Caki2 (cell line): ENCODE measurements at regions not wholly inside any gene's neighbourhood (a gene's known extent, or its start where the extent isn't known, plus 50 kb on each side); places are given as distances from the start of the nearest gene placed in this dataset.
"Not testable (repeated sequence)": the region's sequence is repeated elsewhere in the genome, so short reads cannot be mapped to it uniquely, and the experiment has no call there.

Source experiments
- DNase-seq: peaks from one replicate; pipeline ENCODE4 v3.0.0-alpha.2; 2015; ENCODE audit warnings: low read depth
- in situ Hi-C: cut with HindIII; loops from 2 replicates; pipeline ENCODE4 v1.10.0; 2016; ENCODE audit warnings: low sequenced_read_pairs, low pct_unique_long_range_greater_than_20kb, mixed read lengths

DNA sequence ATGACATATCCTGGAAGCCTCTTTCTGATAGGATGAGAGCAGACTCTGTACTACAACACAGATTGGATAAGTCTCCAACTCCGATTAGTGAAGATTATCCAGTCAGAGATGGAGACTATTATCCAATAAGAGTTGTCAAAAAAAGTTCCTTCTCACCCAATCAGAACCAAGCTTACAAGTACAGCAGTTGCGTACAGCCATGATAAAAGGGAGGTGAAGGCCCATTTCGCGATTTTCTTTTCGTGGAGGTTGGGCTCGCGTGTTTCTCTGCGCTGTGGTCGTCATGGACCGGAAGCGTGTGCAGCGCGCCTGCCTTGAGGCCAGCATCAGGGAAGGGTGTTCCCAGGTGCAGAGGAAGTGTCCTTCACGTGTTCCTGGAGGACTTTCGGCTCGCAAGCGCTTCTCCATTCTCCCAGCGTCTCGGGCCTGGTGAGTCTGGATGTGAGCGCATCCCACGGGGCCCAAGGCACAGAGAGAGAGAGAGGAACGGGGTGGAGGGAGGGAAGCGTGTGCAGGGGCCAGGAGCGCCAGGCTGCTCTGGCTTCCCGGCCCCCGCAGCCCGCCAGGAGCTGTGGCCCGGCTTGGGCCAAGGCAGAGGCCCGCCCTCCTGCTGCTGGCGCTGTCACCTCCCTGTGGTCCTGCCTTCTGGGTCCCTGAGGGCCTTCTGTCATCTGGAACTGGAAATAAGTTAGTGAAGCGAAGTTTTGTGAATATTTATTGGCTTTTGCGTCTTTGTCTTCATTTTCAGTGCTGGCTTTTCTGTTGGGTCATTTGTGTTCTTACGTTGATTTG lies 53.9 kb downstream of the CDRT15L2 start:
- in situ Hi-C loops = not testable (repeated sequence)

DNA sequence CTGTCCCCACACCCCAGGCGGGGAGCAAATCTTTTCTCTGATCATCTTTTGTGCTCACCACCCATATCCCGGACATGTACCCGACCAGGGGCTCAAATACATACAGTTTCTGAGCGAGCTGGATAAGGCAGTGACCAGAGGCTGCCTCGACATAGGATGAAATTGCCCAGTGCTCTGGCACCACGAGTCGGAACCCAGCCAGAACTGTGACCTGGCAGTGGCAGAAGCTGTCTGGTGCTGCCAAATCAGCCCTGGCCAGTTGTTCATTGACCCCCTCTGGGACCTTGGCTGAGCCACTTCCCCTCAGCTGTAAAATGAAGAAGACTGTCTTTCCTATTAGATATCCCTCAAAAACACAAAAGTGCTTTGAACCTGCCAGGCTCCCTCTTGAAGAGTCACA lies 60.6 kb downstream of the CDRT15L2 start:
- in situ Hi-C loops, DNase-seq: not testable (repeated sequence)

More for the DNA sequence above, 53.9 kb downstream of the CDRT15L2 start:
- DNase-seq = not testable (repeated sequence)

GRCh38 chr17:20646661-20647272 lies 67.2 kb downstream of the CDRT15L2 start:
- DNase-seq, in situ Hi-C loops: not testable (repeated sequence)

GRCh38 chr17:20649097-20649767 lies 69.7 kb downstream of the CDRT15L2 start:
- in situ Hi-C loops, DNase-seq: not testable (repeated sequence)

GRCh38 chr17:20651022-20651421 lies 71.5 kb downstream of the CDRT15L2 start:
- in situ Hi-C loops, DNase-seq: not testable (repeated sequence)

DNA sequence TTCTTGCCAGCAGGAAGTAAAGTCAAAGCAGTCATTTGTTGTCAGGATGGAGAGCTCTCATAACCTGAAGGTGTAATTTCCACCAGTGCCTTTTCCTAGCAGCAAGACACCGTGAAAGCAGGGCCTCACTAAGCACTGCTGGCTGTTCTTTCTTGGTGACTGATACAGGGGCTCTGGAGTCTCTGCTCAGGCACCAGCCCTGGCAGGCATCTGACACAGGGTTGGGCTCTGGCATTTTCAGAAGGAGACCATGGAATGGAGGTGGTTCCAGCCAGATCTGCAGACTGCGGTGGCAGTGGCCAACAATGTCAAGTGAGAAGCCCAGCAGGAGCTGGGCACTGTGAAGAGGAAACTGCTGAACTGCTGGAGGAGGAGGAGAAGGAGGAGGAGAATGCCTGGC lies 72.2 kb downstream of the CDRT15L2 start:
- in situ Hi-C loops, DNase-seq: not testable (repeated sequence)

DNA sequence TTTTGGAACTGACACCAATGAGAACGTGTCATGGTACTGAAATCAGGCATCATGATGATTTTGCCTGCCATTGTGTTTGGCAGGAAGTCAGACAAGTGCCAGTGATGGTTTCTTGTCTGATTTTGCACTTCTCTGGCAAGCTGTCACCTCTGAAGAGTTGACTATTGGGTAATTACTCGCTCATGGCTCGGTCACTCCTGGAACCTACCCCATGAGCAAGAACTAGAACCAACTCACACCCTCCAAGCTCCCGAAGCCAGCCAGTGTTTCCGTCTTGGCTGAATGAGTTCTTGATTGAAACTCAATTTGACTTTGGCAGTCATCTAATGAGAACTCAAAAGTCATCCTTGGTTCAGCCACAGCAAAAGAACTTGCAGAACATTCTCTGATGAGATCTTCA lies 73.9 kb downstream of the CDRT15L2 start:
- DNase-seq, in situ Hi-C loops: not testable (repeated sequence)

DNA sequence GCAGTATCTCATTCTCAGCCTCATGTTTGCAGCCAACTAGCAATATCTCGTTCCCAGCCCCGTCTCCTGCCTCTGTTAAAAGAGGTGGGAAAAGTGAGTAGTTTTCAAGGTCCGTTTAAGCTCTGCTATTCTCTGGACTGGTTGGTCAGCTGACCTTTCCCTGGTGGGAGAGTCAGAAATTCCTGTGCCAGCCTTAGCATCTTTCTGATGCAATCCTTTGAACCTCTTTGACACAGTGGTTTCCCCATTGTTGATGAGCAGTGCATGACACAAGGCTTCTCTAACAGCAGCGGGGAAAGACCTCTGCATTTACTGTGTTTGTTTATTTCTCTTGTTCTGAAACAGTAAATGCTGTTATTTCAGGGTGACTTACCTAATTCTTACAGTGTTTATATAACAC lies 74.6 kb downstream of the CDRT15L2 start:
- DNase-seq, in situ Hi-C loops: not testable (repeated sequence)

- in situ Hi-C loops, DNase-seq: not testable (repeated sequence)
Measured at GRCh38 chr17:20654575-20654974, 75.1 kb downstream of the CDRT15L2 start.

DNA sequence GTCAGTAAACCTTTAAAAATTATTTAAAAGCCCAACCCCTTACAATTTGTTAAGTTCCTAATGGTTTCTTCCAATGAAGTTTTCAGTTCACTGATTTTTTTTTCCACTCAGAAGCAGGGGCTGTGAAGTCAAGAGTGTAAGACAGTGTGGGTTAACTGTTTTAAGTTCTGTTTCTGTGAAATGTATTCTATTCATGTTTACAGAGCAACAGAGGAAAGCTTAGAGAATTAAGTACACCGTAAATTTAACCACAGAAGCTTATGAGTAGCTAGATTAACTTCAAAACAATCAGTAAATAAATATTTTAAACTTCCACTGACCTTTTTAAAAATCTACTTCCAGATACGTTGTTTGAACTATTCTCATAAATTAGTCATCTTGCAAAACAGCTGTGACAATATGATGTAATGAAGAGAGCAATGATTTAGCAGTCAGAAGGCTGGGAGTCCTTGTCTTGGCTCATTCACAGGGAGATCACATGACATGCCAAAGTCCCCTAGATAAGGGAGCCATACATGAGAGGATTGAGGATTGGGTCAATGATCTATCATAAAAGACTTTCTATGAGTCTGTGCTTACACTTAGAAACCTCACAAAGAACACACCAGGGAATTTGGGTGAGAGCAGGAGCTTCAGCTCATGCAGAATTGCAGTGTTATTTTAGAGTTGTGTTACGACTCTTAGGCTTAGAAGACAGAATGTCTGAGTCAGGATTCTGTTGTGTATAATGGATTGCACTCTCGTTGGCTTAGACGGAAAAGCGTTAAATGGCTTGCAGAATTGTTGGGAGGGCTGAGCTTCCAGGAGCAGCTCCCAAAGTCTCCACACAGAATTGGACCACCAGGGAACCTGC lies 85.8 kb downstream of the CDRT15L2 start:
- peak; percentile 32 for DNase-seq
- in situ Hi-C loops = not testable (repeated sequence)

- DNase-seq, in situ Hi-C loops: not testable (repeated sequence)
Measured at GRCh38 chr17:20666689-20667088, 87.2 kb downstream of the CDRT15L2 start.

DNA sequence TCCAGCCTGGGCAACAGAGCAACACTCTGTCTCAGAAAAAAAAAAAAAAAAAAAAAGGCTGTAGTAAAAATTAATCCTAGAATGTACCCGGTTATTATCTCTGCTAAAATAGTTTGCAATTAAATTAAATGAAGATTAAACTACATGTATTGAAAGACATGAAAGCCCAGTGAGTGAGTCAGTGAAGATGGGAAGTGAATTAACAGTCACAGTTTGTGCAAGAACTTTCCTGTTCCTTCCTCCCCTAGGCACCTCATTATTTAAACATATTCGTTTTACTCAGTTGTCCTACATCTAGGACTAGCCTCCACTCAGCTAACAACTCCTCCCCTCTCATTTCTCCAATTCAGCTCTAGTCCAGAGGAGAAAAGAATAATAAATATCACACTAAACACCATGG lies 88.2 kb downstream of the CDRT15L2 start:
- in situ Hi-C loops, DNase-seq: not testable (repeated sequence)

DNA sequence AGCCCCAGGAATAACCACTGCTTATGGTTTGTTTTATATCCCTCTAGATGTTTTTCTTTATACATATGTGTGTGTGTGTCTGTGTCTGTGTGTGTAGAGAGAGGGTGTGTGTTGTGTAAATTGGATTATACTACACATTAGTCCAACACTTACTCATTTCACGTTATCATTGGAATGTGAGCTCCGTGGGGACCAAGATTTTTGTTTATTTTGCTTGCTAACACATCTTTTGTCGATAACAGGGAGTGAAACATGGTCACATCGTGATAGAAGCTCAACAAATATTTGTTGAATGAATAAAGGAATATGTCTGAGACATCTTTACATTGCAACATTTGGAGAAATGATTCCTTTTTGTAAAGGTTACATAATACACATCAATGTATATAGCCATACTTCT lies 88.8 kb downstream of the CDRT15L2 start:
- DNase-seq, in situ Hi-C loops: not testable (repeated sequence)

DNA sequence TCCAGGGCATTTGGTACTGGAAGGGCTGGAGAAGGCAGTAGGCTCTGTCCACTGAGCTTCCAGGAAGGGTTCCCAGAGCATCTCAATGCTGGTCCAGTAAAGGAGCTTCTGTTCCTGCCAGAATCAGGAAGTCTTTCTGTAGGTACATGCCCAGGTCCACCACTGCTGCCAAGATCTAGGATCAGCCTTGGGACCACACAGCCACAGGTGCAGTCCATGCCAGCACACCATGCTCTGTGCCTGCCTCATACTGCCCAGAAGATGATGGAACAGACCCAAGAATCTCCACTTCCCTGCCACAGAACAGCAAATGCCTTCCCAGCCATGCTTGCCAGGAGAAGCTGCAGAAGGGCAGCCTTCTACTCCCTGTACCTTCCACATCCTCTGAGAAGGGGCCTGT lies 89.3 kb downstream of the CDRT15L2 start:
- DNase-seq, in situ Hi-C loops: not testable (repeated sequence)

DNA sequence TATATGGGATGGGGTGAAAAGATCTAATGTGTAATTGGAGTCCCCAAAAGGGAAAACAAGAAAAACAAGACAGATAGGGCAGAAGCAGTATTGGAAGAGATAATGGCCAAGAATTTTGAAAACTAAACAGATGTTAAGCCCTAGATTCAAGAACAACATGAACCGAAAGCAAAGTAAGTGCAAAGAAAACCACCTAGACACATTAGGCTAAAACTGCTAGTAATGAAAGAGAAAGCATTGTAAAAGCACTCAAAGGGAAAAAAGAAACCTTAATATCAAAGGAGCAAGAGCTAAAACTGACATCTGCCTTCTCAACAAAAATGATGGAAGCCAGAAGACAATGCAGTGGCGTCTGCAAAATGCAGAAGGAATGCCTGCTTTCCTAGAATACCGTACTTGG lies 91.0 kb downstream of the CDRT15L2 start:
- in situ Hi-C loops, DNase-seq: not testable (repeated sequence)

DNA sequence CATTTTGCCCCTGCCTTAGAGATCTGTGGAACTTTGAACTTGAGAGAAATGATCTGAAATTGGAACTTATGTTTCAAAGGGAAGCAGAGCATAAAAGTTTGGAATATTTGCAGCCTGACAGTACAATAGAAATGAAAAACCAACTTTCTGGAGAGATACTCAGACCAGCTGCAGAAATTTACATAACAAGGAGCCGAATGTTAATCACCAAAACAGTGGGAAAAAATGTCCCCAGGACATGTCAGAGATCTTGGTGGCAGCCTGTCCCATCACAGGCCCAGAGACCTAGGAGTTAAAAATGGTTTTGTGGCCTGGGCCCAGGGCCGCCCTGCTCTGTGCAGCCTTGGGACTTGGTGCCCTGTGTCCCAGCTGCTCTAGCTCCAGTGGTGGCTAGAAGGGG lies 94.8 kb downstream of the CDRT15L2 start:
- in situ Hi-C loops, DNase-seq: not testable (repeated sequence)

DNA sequence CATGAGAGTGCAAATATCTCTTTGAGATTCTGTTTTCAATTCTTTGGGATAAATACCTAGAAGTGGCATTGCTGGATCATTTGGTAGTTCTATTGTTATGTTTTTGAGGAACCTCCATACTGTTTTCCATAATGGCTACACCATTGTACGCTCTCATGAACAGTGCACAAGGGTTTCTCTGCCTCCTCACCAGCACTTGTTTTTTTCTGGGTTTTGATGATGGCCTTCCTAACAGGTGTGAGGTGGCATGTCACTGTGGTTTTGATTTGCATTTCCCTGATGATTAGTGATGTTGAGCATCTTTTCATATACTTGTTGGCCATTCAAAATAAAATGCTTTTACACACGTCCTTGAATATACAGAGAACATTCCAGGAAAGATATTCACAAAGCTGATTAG lies 96.2 kb downstream of the CDRT15L2 start:
- in situ Hi-C loops, DNase-seq: not testable (repeated sequence)

GRCh38 chr17:20676656-20677055 lies 97.1 kb downstream of the CDRT15L2 start:
- DNase-seq, in situ Hi-C loops: not testable (repeated sequence)
